ENCODE measurements at regions not wholly inside any gene's neighbourhood (a gene's known extent, or its start where the extent isn't known, plus 50 kb on each side); places are given as distances from the start of the nearest gene placed in this dataset.
A peak's percentile ranks its signal among the peaks of the same experiment; 100 is the strongest.
"Not testable (repeated sequence)": the region's sequence is repeated elsewhere in the genome, so short reads cannot be mapped to it uniquely, and the experiment has no call there.

DNA sequence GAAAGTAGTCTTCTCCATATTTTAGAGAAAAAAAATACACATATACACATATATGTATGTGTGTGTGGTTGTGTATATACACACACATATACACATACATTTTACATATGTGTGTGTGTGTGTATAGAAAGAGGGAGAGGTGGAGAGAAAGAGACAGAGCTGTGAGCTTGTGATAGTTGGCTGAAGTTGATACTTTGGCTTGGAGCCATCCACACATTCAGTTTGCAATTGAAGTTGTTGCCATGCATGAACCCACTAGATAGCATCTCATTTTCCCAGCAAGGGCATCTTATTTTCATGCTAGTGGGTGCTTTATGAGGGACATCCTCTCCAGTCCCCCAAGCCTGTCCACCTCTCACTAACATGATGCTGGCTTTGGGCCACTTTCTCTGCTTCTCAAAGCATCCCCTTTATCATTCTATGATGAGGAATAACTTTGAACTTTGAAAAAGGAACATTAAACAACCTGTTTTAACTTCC lies 228.6 kb downstream of the ZNF621 start:
- no peak for DNase-seq

DNA sequence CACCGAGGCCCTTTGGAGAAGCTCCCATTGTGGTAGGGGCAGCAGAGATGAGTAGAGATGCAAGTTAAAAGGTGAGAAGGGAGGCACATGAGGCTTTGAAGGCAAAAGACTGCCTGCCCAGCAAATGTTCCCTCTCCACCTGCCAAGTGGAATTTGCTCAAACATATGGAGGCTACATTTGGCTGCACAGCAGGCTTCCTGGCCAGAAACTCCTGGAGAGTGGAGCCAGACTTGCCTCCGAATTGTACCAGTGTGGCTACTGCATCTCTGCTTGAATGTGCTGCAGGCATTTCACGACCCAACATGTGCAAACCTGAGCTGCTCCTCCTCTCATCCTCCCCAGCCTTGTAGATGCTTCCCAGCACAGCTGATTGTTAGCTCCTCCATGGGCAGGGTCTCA lies 229.2 kb downstream of the ZNF621 start:
- no peak for DNase-seq

DNA sequence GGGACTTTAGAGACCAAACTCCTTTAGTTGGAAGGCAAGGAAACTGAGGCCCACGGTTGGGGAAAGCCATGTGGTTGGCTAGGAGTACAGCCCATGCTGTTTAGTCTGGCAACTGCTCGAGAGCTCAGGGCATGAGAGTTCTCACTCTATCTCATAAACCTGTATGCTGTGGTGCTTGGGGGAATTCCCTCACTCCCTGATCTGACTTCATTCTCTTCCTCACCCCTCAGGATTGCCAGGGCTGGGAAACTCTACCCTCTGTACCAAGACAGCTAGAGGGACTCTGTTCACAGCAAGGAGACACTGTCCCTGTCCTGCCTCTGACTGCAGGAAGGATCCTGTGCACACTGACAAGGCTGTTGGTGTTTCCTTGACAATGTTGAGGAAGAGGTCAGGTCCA lies 230.2 kb downstream of the ZNF621 start:
- no peak for DNase-seq

DNA sequence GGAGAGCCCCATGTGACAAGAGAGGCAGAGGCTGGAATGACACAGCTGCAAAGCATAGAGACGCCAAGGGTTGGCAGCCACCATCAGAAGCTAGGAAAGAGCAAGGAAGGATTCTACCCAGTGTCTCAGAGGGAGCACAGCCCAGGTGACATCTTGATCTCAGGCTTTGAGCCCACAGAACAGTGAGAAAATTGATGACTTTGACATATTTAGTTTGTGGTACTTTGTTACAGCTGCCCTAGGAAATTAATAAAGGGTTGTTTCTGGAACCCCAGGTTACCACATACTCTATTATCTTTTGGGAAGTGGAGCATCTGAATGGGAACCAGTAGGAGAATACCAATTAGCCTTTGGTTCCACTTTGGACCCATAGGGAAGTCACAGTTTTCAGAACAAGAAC lies 231.7 kb downstream of the ZNF621 start:
- DNase-seq, result no peak

DNA sequence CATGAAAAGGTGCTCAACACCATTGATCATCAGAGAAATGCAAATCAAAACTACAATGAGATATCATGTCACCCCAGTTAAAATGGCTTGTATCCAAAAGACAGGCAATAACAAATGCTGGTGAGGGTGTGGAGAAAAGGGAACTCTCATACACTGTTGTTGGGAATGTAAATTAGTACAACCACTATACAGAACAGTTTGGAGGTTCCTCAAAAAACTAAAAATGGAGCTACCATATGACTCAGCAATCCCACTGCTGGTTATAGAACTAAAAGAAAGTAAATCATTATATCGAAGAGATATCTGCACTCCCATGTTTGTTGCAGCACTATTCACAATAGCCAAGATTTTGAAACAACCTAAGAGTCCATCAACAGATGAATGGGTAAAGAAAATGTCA lies 238.0 kb downstream of the ZNF621 start:
- DNase-seq, result not testable (repeated sequence)

DNA sequence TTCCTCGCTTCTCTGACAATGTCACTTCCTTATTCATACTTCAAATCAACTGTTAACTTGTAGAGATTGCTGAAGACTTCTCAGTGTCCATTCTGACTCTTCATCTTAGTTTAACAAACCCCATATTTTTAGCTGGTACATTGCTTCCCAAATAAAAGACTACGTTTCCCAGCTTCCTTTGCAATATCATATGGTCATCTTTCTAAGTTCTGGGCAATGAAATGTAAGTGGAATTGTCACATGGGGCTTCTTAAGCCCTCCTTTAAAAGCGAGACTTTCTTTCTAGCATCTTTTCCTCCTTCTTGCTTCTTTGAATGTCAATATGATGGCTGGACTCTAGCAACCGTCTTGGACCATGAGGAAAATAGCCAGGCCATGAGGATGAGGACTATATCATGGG lies 239.0 kb downstream of the ZNF621 start:
- DNase-seq, result no peak

DNA sequence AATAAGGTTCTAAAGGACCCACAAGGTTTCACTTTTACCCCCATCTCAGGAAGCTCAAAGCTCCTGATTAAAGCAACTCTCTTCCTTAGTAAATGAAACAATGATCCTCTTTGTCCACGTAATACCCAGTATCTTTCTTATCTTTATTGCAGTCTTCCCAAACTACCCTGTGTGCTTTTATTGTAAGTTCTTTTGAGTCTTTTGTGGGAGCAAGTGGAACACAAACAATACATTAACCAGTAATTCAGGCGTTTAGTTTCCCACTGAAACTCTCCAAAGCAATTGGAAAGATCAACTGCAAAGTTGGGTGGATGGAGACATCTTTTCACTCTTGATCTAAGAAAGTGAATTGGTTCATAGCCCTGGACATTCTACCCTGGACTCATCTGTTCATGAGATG lies 240.0 kb downstream of the ZNF621 start:
- DNase-seq, result no peak

DNA sequence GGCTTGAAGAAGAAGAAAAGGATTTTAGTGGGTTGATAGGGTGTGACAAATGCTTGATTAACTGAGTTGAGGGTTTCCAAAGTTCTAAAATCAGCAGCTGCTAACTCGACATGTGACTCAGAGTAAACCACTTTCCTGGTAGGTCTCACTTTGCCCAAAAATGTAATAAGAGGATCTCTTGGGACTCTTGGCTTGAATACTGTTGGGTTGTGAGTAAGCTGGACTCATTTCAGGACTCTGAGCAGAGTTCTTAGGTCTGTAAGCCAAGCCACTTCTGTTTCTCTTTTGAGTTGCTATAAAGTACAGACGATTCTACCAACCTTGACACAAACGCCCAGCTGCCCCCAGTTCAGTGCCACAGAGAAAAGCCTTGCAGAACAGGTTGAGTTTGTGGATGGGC lies 241.1 kb downstream of the ZNF621 start:
- no peak for DNase-seq

DNA sequence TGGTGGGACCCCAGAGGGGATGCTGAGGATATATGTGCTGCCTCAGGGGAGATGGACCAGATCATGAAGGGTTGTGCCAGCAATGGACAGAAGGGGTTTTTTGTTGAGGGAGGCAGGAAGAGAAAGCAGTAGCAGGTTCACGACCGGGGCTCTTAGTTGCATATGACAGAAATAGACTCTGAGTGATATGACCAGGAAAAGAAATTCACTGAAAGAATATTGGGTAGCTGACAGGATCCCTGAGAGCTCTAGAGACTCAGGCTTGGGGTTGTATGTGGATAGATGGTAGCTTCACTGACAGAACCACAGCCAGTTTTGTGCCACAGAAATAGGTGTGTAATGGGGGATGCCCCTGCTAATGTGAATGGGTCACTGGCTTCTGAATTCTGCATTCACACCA lies 241.6 kb downstream of the ZNF621 start:
- DNase-seq, result no peak

DNA sequence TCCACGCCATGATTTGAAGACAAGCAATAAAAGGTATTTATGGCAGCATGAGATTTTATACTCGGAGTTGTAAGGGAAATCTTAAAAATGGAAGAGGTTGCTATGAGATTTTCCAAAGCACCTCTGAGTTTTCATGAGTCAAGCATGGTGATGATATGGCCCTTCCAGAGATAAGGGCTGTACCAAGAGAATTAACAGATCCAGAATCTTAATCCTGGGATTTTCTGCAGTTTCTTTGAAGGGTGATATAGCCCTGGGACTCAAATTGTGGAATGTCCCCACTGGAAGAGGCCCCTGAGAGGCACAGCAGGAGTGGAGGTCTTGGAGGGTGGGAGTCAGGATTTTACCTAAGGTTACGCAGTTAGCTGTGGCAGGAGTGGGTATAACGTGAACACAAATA lies 243.3 kb downstream of the ZNF621 start:
- no peak for DNase-seq

DNA sequence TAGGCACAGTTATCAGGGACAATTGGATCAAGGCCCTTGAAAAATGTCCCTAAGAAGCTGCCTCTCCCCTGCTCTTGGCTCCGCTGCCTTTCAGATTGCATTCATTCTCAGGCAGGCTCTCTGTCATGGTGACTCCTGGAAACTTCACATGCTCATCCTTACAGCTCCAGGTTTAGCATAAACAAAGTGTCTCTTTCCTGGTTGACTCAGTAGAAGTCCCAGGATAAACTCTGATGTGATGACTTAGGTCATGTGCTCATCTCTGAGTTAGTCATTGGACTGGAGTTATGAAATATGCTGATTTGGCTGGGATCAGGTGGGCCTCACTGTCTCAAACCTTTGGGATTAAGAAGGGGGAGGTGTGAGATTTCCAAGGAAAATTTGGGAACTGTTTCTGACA lies 243.8 kb downstream of the ZNF621 start:
- no peak for DNase-seq

DNA sequence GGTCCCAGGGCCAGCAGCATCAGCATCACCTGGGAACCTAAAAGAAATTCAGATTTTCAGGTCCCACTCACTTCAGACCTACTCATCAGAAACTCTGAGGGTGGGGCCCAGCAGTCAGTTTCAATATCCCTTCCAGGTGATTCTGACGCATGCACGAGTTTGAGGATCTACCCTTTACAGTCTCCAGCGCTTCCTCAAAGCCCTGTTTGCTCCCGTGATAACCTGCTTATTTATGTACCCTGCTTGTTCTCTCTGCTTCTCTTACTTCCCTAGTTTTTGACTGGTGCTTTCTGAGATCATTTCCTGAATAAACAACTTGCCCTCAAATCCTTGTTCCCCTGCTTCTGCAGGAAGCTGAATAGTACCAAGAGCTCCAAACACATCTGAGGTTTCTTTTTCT lies 245.3 kb downstream of the ZNF621 start:
- no peak for DNase-seq

DNA sequence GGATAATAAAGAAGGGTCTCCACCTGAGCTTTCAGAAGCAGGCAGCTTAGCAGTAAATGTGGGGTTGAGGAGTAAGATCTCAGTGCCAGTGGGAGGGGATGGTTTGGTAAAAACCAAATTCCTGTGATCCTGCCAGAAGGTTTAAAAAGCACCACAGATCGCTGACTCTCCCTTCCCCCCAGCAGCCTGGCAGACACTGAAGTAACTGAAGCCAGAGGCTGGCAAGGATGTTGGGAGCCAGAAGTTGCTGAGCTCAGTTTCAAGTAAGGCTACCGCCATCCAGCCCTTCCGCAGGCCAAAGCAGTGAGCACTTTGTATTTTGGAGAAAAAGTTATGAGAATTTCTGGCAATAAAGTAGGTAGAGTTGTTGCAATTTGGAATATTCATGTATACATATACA lies 246.4 kb downstream of the ZNF621 start:
- DNase-seq, result no peak

DNA sequence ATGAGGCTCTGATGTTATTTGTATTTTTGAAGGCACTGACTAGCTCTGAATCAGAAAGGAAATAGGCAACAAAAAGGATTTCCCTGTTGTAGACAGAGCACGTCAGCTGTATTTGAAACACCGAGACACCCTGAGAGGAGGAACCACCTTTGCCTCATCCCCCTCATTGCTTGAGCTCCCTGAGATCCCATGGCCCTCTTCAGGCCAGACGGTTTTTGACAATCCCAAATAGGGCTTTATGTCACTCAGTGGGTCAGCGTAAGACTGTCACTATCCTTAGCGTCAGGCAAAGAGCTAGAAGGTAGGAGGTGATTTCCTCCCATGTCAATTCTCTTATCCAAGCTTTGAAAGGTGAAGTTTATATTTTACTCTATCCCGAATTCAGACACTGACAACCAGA lies 254.3 kb downstream of the ZNF621 start:
- DNase-seq, result no peak

DNA sequence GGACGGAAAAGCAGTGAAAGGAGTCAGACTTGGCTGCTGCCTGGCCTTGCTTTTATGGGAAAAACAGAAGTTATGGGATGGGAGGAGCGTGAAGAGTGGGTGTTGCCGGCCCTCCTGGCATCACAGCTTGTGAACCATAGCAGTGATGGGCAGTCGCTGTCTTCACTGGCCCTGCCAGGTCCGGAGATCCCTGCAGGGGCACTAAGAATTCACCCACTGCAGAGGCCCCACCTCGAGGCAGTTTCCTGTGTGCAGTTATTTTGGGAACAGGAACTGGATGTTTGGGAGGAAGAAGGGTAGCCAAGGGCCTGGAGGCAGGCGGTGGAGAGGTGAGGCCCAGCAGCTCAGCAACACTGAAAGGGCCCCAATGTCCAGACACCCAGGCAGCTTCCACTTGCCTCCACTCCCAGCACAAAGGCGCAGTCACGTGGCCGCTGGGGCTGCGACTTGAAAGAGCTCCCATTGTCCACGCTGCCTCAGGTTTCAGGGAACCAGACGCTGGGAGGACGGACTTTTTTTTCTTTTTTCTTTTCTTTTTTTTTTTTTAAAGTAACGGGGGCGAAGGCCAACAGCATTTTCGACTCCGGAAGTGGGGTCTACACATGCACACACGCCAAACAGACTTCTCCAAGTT lies 255.6 kb downstream of the ZNF621 start:
- peak; percentile 72 for DNase-seq

DNA sequence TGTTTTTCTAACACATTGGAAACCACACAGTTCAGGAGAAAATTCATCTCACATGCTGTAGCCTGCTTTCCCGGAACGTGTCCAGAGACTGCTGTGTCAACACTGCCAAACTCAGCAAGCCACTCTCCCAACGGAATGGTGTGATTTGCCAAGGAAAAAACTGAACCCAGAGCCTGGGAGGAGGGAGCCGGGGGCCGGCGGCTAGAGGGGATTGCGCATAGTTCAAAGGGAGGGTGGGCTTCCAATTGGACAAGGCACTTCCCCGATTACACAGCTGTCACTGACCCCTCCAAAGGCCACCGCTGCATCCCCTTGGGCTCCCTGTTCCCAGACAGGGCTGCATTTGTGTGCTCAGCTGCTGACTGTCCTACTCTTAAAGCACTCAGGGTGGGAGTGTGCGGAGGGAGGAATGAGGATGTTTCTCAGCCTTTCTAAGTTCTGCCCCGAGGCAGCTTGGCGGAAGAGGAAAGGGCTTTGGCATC lies 256.2 kb downstream of the ZNF621 start:
- no peak for DNase-seq

DNA sequence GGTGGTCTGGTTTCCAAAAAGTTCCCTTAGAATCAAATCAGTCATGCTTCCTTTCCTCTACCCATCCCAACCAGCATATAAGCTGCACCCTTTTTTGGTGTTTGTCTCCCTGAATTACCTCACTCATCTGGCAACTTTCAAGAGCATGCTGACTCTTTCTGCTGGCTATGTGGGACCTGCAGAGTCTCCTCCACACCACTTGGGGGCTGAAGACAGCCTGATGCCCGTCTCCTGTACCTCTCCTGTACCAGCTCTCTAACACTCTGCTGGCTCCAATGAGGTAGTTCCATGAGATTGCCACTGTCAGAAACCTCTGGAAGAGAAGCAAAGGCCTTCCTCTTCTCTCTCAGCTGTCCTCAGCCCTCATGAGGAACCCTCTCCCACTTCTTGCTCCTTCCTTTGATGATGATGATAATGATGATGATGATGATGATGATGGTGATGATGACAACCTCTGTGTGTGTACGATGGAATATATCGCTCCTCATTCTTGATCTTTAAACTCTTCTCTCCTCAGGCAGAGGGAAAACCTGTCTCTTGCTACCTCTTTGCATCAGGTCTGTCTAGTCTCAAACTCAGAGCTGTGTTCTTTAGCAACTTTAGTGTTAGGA lies 257.5 kb downstream of the ZNF621 start:
- no peak for DNase-seq

DNA sequence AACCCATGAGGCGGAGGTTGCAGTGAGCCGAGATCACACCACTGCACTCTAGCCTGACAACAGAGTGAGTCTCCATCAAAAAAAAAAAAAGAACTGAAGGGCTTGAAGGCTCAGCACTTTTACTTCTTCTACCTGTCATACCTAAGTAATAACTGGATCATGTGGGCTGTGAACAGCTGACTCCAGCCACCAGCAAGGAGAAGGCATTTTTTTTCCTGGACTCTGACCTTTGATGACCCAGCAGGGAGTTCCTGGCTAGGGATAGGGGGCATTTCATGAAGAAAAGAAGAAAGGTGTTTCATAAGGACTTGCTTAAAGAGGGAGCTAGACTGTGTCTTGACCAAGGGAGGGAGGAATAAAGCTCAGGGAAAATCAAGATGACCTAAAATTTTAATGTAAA lies 266.0 kb downstream of the ZNF621 start:
- no peak for DNase-seq

DNA sequence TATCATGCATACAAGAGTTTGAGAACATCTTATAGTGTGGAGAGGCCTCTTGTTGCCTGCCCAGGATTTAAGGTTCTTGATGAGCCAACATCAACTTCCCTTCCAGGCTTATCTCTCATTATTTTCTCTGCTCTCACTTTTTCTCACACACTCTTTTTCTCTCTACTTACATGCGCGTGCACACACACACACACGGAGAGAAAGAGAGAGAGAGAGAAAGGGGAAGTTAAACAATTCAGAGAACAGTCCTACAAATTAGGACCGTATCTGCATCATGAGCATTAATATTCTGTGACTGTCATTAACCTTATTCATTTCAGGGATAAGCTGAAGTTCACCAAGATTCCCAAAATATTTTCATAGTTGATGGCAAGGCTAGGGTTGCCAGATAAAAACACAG lies 269.0 kb downstream of the ZNF621 start:
- no peak for DNase-seq

DNA sequence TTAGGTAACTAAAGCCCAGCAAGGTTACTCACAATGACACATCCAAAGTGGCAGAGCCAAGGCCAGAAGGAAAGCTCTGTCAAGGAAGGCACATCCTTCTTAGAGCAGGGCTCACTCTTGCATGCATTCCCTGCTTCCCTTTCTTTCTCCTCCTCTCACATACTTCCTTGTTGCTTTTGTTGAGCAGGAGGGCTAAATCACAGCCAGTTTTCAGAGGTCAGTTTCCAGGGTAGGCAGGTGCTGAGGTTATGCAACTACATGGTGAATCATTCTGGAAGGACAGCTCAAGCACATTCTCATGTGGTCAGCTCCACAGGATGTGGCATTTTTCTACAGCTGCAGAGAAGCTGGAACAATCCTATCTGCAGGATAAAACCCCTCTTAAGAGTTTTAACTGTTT lies 275.6 kb downstream of the ZNF621 start:
- no peak for DNase-seq

DNA sequence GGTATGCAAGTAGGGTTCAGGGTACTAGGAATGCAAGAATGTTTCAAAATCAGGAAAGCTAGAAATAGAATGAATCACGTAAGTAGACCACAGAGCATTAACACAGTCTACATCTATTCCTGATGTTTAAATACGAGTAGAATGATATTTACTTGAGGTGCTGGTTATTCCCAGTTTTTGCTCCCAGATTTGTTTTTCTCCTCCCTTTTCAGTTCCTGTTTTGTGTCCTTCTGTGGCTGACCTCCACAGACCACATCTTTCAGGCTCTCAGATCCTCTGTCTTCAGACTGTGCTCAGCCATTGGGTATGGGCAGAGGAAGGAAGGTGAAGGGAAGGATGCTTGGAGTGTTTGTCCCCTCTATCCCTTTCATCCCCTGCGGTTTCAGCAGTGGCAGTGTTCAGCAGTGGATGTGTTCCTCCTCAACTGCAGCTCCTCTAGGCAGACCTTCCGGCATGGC lies 276.6 kb downstream of the ZNF621 start:
- DNase-seq, result no peak

DNA sequence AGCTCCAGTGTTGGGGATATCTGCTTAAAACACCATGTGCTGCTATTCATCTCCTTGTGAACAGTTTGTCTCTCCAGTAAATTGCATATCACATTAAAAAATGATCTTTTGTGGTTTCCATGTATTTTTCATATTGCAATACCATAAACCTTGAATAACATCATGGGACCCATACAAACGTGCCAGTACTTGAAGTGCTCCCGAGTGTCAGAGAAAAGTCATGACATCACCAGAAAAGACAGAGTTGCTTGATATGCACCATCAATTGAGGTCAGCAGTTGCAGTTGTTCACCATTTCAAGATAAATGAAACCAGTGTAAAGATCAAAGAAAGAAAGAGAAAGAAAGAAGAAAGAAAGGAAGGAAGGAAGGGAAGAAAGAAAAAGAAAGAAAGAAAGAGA lies 278.6 kb downstream of the ZNF621 start:
- DNase-seq, result no peak

DNA sequence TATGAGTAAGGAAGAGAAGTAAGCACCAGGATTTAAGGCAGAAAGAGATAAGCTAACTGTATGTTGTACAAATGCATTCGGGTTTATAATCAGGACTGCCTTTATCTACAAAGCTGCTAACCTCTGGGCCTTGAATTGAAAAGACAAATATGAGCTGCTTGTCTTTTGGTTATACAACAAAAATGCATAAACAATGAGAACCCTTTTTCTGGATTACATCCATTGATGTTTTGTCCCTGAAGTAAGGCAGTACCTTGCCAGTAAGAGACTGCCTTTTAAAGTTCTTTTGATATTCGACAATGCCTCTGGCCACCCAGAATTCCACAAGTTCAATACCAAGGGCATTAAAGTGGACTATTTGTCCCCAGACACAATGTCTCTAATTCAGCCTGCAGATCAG lies 280.7 kb downstream of the ZNF621 start:
- no peak for DNase-seq

DNA sequence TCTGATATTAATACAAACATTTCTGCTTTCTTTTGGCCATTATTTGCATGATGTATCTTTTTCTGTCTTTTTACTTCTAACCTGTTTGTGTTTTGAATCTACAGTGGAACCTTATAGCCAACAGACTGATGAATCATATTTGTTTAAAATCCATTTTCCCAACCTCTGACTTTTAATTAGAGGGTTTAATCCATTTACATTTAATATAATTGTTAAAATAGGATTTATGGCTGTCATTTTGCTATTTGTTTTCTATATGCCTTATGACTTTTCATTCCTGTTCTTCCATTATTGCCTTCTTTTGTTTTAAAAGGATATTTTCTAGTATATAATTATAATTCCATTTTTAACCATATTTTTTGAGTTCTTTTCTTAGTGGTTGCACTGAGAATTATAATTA lies 286.1 kb downstream of the ZNF621 start:
- no peak for DNase-seq
